H1 (cell line): ENCODE measurements at regions not wholly inside any gene's neighbourhood (a gene's known extent, or its start where the extent isn't known, plus 50 kb on each side); places are given as distances from the start of the nearest gene placed in this dataset.

ENCODE experiments used
- BACH1 ChIP-seq: IDR thresholded peaks from 2 replicates; pipeline ENCODE4 v1.6.1; 2012; ENCODE audit warnings: low read length, improper control_type of control experiment
- CHD2 ChIP-seq: IDR thresholded peaks from 2 replicates; pipeline ENCODE4 v1.6.1; 2012; ENCODE audit warnings: low read length, improper control_type of control experiment
- CHD7 ChIP-seq: fragments of 300-600 bp; sonication (generic); IDR thresholded peaks from 2 replicates; pipeline ENCODE4 v1.7.1; 2012; ENCODE audit warnings: low read length, moderate library complexity, mild to moderate bottlenecking, inconsistent platforms; ENCODE audit not compliant: insufficient replicate concordance
- YY1 ChIP-seq: IDR thresholded peaks from 2 replicates; pipeline ENCODE4 v1.6.1; 2011; ENCODE audit warnings: low read depth, mild to moderate bottlenecking, low read length

- no peak for TF ChIP-seq CHD7
- TF ChIP-seq YY1 = no peak
- TF ChIP-seq CHD2 = no peak
- no peak for TF ChIP-seq BACH1
These were observed 143.5 kb upstream of the MOCS1 start (continued) for GRCh38 chr6:40077736-40078135.
